ENCODE measurements at regions not wholly inside any gene's neighbourhood (a gene's known extent, or its start where the extent isn't known, plus 50 kb on each side); places are given as distances from the start of the nearest gene placed in this dataset.

DNA sequence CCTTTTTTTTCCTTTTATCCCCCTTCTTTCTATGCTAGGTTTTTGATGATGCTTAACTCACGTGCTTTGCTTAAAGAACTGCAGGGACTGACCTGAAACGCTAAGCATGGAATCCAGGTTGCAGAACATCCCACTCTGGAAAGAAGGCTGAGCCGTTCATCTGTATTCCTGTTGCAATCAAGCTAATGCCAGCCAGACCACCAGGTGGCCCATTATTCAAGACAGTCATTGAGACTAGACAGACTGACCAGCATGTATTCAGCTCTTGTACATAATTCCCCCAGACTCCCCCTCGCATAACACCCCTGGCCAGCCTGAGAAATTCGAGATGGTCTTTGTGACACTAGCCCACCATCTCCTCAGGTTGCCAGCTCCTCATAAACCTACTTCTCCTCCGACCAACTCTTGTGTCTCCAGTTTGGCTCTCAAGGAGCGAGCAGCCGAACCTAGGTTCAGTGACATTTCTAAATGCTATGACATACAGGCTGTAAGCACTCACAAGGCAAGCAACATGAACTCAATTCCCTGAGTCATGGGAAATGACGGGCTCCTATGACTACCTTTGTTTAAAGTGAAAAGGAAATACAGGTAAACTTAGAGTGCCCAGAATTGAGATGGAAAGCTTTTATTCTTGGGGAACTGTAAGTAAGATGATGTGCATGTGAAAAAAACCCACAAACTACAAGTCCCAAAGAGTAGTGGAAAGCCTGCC, 309.3 kb upstream of the CDYL start:
- TF ChIP-seq, protein P1, sequence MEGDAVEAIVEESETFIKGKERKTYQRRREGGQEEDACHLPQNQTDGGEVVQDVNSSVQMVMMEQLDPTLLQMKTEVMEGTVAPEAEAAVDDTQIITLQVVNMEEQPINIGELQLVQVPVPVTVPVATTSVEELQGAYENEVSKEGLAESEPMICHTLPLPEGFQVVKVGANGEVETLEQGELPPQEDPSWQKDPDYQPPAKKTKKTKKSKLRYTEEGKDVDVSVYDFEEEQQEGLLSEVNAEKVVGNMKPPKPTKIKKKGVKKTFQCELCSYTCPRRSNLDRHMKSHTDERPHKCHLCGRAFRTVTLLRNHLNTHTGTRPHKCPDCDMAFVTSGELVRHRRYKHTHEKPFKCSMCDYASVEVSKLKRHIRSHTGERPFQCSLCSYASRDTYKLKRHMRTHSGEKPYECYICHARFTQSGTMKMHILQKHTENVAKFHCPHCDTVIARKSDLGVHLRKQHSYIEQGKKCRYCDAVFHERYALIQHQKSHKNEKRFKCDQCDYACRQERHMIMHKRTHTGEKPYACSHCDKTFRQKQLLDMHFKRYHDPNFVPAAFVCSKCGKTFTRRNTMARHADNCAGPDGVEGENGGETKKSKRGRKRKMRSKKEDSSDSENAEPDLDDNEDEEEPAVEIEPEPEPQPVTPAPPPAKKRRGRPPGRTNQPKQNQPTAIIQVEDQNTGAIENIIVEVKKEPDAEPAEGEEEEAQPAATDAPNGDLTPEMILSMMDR (conservative IDR thresholded peaks at IDR 0.05 in 1 of 2, IDR thresholded peaks at IDR 0.05 in 1 of 2; ENCODE audit: extremely low read depth in 1 of 2, insufficient read depth in 1 of 2, low read depth in 1 of 2, low read length in 2 of 2), result no peak
- no peak for TF ChIP-seq EZH2 (IDR thresholded peaks at IDR 0.05; ENCODE audit: borderline replicate concordance, low read length)
